ENCODE measurements at regions not wholly inside any gene's neighbourhood (a gene's known extent, or its start where the extent isn't known, plus 50 kb on each side); places are given as distances from the start of the nearest gene placed in this dataset.
A peak's percentile ranks its signal among the peaks of the same experiment; 100 is the strongest.
"Not testable (repeated sequence)": the region's sequence is repeated elsewhere in the genome, so short reads cannot be mapped to it uniquely, and the experiment has no call there.

- no peak for FAIRE-seq
Measured at GRCh38 chr3:163773136-163773535, 1305.2 kb downstream of the SI start.

DNA sequence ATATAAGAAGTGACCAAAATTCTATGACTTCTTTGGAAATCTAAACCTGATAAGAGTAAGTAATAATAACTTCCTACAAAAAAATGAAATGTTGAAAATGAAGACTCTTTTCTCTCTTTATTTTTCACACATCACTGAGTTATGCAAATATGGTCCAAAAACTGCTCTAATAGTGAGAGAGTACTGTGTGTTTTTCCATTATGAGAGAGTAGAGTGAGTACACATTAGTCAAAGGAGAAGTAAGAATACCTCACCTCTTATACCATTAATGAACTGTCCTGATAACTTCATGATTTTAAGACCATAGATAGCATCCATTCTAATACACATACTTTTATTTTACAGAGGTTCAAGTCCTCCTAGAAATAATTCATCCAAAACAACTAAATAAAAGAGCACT, 1310.2 kb downstream of the SI start:
- no peak for FAIRE-seq

DNA sequence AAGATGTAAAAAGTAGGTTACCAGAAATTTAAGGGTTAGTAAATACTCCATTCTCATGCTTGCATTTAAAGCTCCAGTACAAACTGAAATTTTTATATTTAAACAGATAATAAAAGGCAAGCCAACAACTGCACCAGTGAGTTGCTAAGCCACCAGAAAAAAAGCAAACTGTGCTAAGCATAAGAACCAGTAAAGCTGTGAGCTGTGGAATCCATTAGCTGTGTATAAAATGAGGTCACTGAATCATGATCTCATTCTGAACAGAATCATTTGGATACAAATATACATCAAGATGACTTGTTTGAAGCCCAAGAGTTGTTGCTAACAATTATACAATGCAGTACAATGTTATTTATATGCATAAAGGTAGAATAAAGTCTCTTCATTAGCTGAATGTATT, 1312.2 kb downstream of the SI start:
- FAIRE-seq, result peak; percentile 96

DNA sequence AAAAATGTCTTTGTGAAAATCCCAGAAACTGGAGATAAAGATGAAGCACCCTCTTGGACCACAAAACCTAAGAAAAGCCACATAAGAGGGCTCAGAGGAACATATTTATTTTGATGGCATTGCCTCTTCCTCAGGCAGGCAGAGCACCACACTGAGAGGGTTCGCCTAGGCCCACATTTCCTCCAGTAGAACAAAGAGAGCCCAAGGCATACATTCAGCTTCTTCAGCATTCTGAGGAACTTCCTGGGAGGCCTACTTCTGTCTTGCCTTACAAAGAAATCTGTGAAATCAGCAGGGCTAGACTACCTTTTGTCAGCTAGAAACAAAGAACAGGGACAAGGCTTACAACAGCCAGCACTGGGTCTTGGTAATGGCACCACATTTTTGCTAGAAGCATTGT, 1325.3 kb downstream of the SI start:
- FAIRE-seq, result no peak

- FAIRE-seq, result no peak
Measured at GRCh38 chr3:163745204-163745603, 1333.1 kb downstream of the SI start.

DNA sequence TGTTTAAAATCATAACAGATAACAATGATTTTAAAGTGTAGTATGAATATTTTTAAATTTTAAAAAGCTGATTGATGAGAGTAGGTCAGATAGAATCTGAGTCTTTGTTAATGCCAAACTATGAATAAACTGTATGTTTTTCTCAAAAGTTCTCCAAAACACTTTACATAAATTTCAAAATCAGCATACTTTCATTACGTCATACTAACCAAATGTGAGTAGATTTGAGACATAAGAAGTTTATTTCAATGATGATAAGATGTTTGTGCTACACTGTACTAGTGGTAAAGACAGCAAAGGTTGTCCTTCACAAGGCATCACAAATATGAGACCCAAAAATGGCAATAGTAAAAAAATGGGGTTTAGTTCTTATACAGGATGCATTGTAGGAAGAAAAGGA, 1342.9 kb downstream of the SI start:
- no peak for FAIRE-seq

GRCh38 chr3:163730684-163731083, 1347.6 kb downstream of the SI start:
- FAIRE-seq, result no peak

GRCh38 chr3:163726125-163726524, 1352.2 kb downstream of the SI start:
- no peak for FAIRE-seq

- FAIRE-seq, result no peak
Measured at GRCh38 chr3:163722405-163722804, 1355.9 kb downstream of the SI start.

DNA sequence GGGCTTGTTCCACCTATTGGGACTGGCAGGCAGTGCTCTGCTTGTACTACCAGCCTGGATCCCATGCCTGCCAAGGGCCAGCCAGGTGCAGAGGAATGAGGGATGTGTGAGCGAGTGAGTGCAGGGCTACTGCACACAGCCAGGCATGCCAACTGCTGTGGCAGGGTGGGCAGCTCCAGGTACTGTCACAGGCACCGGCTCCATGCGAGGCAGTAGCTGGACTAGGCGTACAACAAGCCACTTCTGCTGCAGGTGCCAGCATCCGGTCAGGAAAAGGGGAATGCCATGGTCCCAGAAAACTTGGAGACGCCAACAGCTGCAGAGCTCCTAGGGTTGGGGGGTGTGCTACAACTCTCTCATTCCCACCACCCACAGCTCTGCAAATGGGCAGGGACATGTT, 1356.7 kb downstream of the SI start:
- FAIRE-seq, result no peak

DNA sequence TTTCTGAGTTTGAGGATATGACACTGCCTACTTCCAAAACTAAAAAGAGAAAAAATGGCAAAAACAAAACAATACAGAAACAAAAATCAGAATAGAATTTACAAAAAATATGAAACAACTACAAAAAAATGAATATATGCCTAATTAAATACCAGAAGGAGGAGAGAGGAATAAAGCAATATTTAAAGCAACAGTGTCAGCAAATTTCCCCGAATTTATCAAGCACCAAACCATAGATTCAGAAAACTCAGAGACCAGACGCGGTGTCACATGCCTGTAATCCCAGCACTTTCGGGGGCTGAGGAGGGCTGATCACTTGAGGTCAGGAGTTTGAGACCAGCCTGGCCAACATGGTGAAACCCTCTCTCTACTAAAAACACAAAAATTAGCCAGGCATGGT, 1360.9 kb downstream of the SI start:
- no peak for FAIRE-seq

DNA sequence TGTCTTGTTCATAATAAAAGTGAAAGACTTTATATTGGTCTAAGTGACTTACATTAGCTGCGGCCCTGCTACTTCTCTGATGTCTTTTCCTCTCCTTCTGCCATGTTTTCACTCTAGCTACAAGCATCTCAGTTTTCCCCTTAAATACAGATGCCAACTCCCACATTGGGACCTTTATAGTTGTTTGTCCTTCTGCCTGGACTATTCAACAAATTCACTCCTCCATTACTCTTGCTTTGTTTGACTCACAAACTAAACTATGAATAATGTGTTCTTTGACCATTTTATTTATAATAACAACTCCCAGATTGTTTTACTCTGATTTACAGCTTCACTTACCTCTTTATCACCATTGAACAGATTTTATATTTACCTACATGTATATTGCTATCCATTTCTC, 1369.9 kb downstream of the SI start:
- FAIRE-seq, result no peak

- peak; percentile 36 for FAIRE-seq
Measured at GRCh38 chr3:163707659-163708058, 1370.6 kb downstream of the SI start.

- not testable (repeated sequence) for FAIRE-seq
Measured at GRCh38 chr3:163698221-163698620, 1380.1 kb downstream of the SI start.

DNA sequence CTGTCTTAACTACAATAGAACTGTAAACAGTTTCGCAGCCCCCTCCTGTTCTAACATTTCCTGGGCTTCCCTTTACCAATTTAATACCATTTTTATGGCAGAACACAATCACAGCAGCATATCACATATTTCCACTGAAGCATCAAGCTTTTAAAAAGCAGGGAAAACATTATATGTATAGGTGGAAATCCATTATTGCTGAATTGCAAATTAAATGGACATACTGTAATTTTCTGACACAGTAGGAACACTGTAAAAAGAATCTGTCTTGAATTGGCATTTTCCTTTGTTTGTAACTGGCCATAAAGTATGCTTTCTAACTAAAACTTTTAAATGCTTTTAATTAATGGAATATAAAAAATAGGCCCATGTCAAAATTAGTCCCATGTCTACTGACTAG, 1385.8 kb downstream of the SI start:
- FAIRE-seq, result no peak

DNA sequence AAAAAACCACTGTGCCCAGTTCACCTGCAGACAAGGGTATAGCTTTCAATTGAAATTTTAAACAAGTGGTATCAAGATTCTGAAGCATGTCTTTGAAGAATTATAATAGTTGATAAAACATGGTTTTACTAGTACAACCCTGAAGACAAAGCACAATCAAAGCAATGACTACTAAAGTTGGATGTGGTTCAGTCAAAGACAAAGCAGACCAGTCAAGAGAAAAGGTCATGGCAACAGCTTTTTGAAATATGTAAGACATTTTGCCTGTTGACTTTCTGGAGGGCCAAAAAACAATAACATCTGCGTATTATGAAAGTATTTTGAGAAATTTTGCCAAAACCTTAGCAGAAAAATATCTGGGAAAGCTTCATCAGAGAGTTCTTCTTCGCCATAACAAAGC, 1393.6 kb downstream of the SI start:
- no peak for FAIRE-seq

DNA sequence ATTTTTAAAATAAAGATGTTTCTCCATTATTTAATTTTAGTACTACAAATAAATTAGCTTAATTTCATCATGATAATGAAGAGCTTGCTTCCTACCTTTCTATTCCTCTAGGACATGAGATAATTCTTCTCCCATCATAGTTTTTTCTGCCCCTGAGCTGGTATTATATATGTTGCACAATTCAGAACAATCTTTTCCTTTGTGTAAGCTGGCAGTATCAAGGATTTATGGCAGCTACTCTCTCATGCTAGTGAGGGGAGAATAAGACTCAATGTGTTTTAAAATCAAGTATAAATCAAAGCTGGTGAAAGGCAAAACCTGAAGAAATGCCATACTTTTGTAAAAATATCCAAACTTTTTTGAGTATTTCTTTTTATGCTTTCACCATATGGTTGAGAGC, 1405.3 kb downstream of the SI start:
- FAIRE-seq, result no peak

DNA sequence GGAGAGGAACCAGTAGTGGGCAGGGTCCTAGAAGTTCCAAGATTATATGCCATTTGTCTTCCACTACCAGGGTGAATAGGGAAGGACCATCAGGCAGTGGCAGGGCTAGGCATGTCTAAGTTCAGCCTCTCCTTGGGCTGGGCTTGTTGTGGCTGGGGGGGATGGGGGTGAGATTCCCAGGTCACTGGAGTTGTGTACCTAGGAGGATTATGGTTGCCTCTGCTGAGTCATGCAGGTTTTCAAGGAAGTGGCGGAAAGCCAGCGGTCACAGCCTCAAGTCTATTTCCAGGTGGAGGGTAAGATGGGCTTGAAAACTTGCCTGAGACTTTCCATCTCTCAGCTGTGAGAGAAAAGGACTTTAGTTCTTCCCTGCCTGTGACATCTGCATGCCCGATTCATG, 1407.1 kb downstream of the SI start:
- no peak for FAIRE-seq

DNA sequence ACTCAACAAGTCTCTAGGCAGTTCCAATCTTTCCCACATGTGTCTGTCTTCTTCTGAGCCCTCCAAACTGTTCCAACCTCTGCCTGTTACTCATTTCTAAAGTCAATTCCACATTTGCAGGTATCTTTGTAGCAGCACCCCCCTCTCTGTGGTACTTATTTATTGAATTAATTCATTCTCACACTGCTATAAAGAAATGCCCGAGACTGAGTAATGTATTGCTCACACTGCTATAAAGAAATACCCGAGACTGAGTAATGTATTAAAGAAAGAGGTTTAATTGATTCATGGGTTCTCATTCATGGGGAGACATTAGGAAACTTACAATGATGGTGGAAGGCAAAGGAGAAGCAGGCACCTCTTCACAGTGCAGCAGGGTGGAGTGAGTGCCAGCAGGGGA, 1413.8 kb downstream of the SI start:
- FAIRE-seq, result no peak

GRCh38 chr3:163657088-163657487, 1421.2 kb downstream of the SI start:
- FAIRE-seq, result no peak

GRCh38 chr3:163655021-163655420, 1423.3 kb downstream of the SI start:
- FAIRE-seq, result no peak

- FAIRE-seq, result no peak
Measured at GRCh38 chr3:163644172-163644571, 1434.1 kb downstream of the SI start.

- FAIRE-seq, result no peak
Measured at GRCh38 chr3:163632722-163633121, 1445.6 kb downstream of the SI start.

DNA sequence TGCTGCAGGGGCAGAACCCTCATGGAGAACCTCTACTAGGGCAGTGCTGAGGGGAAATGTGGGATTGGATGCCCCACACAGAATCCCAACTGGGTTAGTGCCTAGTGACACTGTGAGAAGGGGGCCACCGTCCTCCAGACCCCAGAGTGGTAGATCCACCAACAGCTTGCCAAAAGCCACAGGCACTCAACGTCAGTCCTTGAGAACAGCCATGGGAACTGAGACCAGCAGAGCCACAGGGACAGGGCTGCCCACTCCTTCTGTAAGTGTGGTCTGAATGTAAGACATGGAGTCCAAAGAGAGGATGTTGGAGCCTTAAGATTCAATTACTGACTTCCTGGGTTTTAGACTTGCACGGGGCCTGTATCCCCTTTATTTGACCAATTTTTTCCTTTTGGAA, 1451.5 kb downstream of the SI start:
- no peak for FAIRE-seq

GRCh38 chr3:163622384-163622783, 1455.9 kb downstream of the SI start:
- FAIRE-seq, result no peak

DNA sequence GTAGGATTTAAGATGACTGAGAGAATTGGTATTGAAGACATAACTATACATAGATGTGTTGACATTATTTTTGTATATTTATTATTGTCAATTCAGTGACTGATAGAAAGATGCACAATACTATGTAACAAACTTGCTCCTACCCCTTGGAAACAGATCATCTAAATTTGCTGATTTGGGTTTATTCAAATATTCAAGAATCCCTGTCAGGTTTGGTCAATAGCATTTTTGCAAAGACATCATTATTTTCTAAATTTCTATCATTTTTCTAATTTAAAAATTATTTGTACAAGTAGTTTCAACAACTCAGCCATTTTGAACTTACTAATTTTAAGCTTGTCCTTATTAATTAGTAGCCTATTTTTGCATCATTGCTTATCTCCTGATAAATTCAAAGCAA, 1463.4 kb downstream of the SI start:
- no peak for FAIRE-seq

All from islet of Langerhans (tissue), 1 donor.